OCI-LY3 (cell line): ENCODE measurements at regions not wholly inside any gene's neighbourhood (a gene's known extent, or its start where the extent isn't known, plus 50 kb on each side); places are given as distances from the start of the nearest gene placed in this dataset.

ENCODE experiments used
- CTCF ChIP-seq: fragments of 200-600, 300-600 bp; sonication (generic); IDR thresholded peaks from 2 replicates; pipeline ENCODE4 v1.5.1; 2014; ENCODE audit warnings: antibody characterized with exemption, low read length, low read depth
- EZH2phosphoT487 ChIP-seq: fragments of 200-600 bp; shearing (Covaris generic); IDR thresholded peaks from 2 replicates; pipeline ENCODE4 v1.6.1; 2018; ENCODE audit warnings: antibody characterized with exemption, mixed run types, low read depth

- TF ChIP-seq CTCF, result no peak
- TF ChIP-seq EZH2phosphoT487, result no peak
These were observed 103.9 kb upstream of the TMEM45B start for GRCh38 chr11:129711760-129712159.
